WTC11 (cell line): ENCODE measurements at regions not wholly inside any gene's neighbourhood (a gene's known extent, or its start where the extent isn't known, plus 50 kb on each side); places are given as distances from the start of the nearest gene placed in this dataset.

ENCODE experiments used
- ATAC-seq: fragments of 200-7000 bp; cut with Tn5 transposase; 2 replicates; pipeline ENCODE4 v1.10.0; 2021; ENCODE audit warnings: mild to moderate bottlenecking, moderate library complexity
- CTCF ChIA-PET: fragments of 300-600 bp; sonication (Branson Sonifier 250); formaldehyde crosslinking; loops from one replicate; lab custom pipeline; 2021; ENCODE audit warnings: antibody characterized with exemption; lab: Charles Lee
- POLR2A ChIA-PET: fragments of 350-600 bp; sonication (Branson Sonifier 250); formaldehyde crosslinking; loops from one replicate; lab custom pipeline; 2021; ENCODE audit warnings: antibody characterized with exemption; lab: Charles Lee
- DNase-seq: peaks from one replicate; pipeline ENCODE4 v3.0.0; 2021; ENCODE audit warnings: low spot score
- H3K27ac Mint-ChIP-seq: 2 replicates; pipeline ENCODE4 v1.8.0; 2021; ENCODE audit warnings: mixed read lengths
- H3K27me3 Mint-ChIP-seq: 2 replicates; pipeline ENCODE4 v1.8.0; 2021; ENCODE audit warnings: low read depth, mild to moderate bottlenecking, moderate library complexity, mixed read lengths
- H3K36me3 Mint-ChIP-seq: 2 replicates; pipeline ENCODE4 v1.8.0; 2021; ENCODE audit warnings: mixed read lengths
- H3K4me1 Mint-ChIP-seq: 2 replicates; pipeline ENCODE4 v1.8.0; 2022; ENCODE audit warnings: mixed read lengths
- H3K4me3 Mint-ChIP-seq: 2 replicates; pipeline ENCODE4 v1.8.0; 2021; ENCODE audit warnings: mild to moderate bottlenecking, moderate library complexity, mixed read lengths
- H3K9me3 Mint-ChIP-seq: 2 replicates; pipeline ENCODE4 v1.8.0; 2021; ENCODE audit warnings: mixed read lengths
- AR ChIP-seq: fragments of 250-450 bp; sonication (Bioruptor Pico); IDR thresholded peaks from 2 replicates; pipeline ENCODE4 v1.9.0; 2021; ENCODE audit warnings: mild to moderate bottlenecking
- EMX1 ChIP-seq: fragments of 250-450 bp; sonication (Bioruptor Pico); IDR thresholded peaks from 2 replicates; pipeline ENCODE4 v1.8.0; 2021; ENCODE audit warnings: mild to moderate bottlenecking
- GABPB1 ChIP-seq: sonication (generic); formaldehyde crosslinking; IDR thresholded peaks from 2 replicates; pipeline ENCODE4 v1.8.1; 2023; ENCODE audit warnings: mild to moderate bottlenecking, missing genetic modification reagents
- IRF2 ChIP-seq: sonication (generic); formaldehyde crosslinking; IDR thresholded peaks from 2 replicates; pipeline ENCODE4 v1.8.0; 2022; ENCODE audit warnings: low read depth, missing genetic modification reagents, borderline replicate concordance
- MYBL2 ChIP-seq: sonication (generic); formaldehyde crosslinking; IDR thresholded peaks from 2 replicates; pipeline ENCODE4 v1.8.1; 2023; ENCODE audit warnings: mild to moderate bottlenecking, moderate library complexity, missing genetic modification reagents
- NFE2L1 ChIP-seq: sonication (generic); formaldehyde crosslinking; IDR thresholded peaks from 2 replicates; pipeline ENCODE4 v1.8.1; 2023; ENCODE audit warnings: missing genetic modification reagents
- NFYB ChIP-seq: sonication (generic); formaldehyde crosslinking; conservative IDR thresholded peaks from 2 replicates; pipeline ENCODE4 v1.8.0; 2022; ENCODE audit warnings: low read depth, missing genetic modification reagents
- PRRX2 ChIP-seq: fragments of 250-450 bp; sonication (Bioruptor Pico); IDR thresholded peaks from 2 replicates; pipeline ENCODE4 v1.8.0; 2021; ENCODE audit warnings: mild to moderate bottlenecking
- RELA ChIP-seq: sonication (generic); formaldehyde crosslinking; IDR thresholded peaks from 2 replicates; pipeline ENCODE4 v1.8.1; 2022; ENCODE audit warnings: missing genetic modification reagents, mild to moderate bottlenecking, borderline replicate concordance
- SMAD3 ChIP-seq: sonication (generic); formaldehyde crosslinking; IDR thresholded peaks from 2 replicates; pipeline ENCODE4 v1.8.0; 2022; ENCODE audit warnings: missing genetic modification reagents, mild to moderate bottlenecking, borderline replicate concordance
- TP53 ChIP-seq: sonication (generic); formaldehyde crosslinking; IDR thresholded peaks from 2 replicates; pipeline ENCODE4 v1.8.1; 2023; ENCODE audit warnings: mild to moderate bottlenecking, missing genetic modification reagents
- ZNF263 ChIP-seq: sonication (generic); formaldehyde crosslinking; IDR thresholded peaks from 2 replicates; pipeline ENCODE4 v1.8.1; 2022; ENCODE audit warnings: low read depth, mild to moderate bottlenecking, moderate library complexity, missing genetic modification reagents
- ZNF396 ChIP-seq: fragments of 250-450 bp; sonication (Bioruptor Pico); IDR thresholded peaks from 2 replicates; pipeline ENCODE4 v1.8.0; 2021; ENCODE audit warnings: mild to moderate bottlenecking, moderate library complexity, borderline replicate concordance
- ZNF425 ChIP-seq: fragments of 250-450 bp; sonication (Bioruptor Pico); conservative IDR thresholded peaks from 2 replicates; pipeline ENCODE4 v1.9.0; 2021; ENCODE audit warnings: mild to moderate bottlenecking
- TF ChIP-seq, protein P1 (sequence below): sonication (generic); formaldehyde crosslinking; IDR thresholded peaks from 2 replicates; pipeline ENCODE4 v1.8.1; 2022; ENCODE audit warnings: low read depth, missing genetic modification reagents, borderline replicate concordance
- TF ChIP-seq, protein P2 (sequence below): sonication (generic); formaldehyde crosslinking; IDR thresholded peaks from 2 replicates; pipeline ENCODE4 v1.8.0; 2022; ENCODE audit warnings: mild to moderate bottlenecking, missing genetic modification reagents
- TF ChIP-seq, protein P3 (sequence below): sonication (generic); formaldehyde crosslinking; IDR thresholded peaks from 2 replicates; pipeline ENCODE4 v1.8.0; 2023; ENCODE audit warnings: mild to moderate bottlenecking, missing genetic modification reagents
- TF ChIP-seq, protein P4 (sequence below): sonication (generic); formaldehyde crosslinking; IDR thresholded peaks from 2 replicates; pipeline ENCODE4 v1.8.0; 2022; ENCODE audit warnings: missing genetic modification reagents

GRCh38 chr17:11122908-11123307 is 118.1 kb upstream of the SHISA6 start (continued):
- TF ChIP-seq AR (CRISPR knock-in tag) (no peak), SMAD3 (no peak), PRRX2 (no peak), MYBL2 (CRISPR knock-in tag) (no peak)
- TF ChIP-seq, protein P1, sequence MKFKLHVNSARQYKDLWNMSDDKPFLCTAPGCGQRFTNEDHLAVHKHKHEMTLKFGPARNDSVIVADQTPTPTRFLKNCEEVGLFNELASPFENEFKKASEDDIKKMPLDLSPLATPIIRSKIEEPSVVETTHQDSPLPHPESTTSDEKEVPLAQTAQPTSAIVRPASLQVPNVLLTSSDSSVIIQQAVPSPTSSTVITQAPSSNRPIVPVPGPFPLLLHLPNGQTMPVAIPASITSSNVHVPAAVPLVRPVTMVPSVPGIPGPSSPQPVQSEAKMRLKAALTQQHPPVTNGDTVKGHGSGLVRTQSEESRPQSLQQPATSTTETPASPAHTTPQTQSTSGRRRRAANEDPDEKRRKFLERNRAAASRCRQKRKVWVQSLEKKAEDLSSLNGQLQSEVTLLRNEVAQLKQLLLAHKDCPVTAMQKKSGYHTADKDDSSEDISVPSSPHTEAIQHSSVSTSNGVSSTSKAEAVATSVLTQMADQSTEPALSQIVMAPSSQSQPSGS = no peak

DNA sequence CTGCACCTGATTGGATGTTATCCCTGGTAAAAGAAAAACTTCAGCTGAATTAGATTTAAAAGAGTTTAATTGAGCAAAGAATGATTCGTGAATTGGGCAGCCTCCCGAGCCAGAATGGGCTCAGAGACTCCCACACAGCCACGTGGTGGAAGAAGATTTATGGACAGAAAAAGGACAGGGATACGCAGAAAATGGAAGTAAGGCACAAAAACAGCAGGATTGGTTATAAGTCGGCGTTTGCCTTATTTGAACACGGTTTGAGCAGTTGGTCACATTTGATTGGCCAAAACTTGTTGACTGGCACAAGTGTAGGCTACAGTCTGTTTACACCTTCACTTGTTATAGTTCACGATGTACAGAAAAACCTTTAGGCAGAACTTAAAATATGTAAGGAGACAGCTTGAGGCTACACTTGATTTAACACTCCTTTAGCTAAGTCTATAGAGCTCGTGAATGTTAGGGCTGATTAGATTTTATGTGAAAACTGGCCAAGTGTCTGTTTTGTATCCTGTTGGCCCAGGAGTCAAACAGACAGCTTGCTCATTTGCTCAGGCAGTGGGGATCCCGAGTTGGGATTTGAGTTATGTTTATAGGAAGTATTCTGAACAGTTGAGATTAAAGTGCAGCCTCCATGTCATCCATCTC is 119.5 kb upstream of the SHISA6 start:
- no peak for TF ChIP-seq ZNF263
- no peak for TF ChIP-seq GABPB1 (CRISPR knock-in tag)
- no peak for TF ChIP-seq ZNF425 (CRISPR knock-in tag)
- TF ChIP-seq RELA = no peak
- TF ChIP-seq, protein P2, sequence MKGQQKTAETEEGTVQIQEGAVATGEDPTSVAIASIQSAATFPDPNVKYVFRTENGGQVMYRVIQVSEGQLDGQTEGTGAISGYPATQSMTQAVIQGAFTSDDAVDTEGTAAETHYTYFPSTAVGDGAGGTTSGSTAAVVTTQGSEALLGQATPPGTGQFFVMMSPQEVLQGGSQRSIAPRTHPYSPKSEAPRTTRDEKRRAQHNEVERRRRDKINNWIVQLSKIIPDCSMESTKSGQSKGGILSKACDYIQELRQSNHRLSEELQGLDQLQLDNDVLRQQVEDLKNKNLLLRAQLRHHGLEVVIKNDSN (CRISPR knock-in tag) = no peak
- TF ChIP-seq, protein P3, sequence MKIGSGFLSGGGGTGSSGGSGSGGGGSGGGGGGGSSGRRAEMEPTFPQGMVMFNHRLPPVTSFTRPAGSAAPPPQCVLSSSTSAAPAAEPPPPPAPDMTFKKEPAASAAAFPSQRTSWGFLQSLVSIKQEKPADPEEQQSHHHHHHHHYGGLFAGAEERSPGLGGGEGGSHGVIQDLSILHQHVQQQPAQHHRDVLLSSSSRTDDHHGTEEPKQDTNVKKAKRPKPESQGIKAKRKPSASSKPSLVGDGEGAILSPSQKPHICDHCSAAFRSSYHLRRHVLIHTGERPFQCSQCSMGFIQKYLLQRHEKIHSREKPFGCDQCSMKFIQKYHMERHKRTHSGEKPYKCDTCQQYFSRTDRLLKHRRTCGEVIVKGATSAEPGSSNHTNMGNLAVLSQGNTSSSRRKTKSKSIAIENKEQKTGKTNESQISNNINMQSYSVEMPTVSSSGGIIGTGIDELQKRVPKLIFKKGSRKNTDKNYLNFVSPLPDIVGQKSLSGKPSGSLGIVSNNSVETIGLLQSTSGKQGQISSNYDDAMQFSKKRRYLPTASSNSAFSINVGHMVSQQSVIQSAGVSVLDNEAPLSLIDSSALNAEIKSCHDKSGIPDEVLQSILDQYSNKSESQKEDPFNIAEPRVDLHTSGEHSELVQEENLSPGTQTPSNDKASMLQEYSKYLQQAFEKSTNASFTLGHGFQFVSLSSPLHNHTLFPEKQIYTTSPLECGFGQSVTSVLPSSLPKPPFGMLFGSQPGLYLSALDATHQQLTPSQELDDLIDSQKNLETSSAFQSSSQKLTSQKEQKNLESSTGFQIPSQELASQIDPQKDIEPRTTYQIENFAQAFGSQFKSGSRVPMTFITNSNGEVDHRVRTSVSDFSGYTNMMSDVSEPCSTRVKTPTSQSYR (CRISPR knock-in tag) = no peak
- no peak for TF ChIP-seq EMX1 (CRISPR knock-in tag)
- TF ChIP-seq TP53 (CRISPR knock-in tag) = no peak
- no peak for TF ChIP-seq ZNF396 (CRISPR knock-in tag)
- TF ChIP-seq NFE2L1 = no peak
- no peak for TF ChIP-seq IRF2
- TF ChIP-seq, protein P4, sequence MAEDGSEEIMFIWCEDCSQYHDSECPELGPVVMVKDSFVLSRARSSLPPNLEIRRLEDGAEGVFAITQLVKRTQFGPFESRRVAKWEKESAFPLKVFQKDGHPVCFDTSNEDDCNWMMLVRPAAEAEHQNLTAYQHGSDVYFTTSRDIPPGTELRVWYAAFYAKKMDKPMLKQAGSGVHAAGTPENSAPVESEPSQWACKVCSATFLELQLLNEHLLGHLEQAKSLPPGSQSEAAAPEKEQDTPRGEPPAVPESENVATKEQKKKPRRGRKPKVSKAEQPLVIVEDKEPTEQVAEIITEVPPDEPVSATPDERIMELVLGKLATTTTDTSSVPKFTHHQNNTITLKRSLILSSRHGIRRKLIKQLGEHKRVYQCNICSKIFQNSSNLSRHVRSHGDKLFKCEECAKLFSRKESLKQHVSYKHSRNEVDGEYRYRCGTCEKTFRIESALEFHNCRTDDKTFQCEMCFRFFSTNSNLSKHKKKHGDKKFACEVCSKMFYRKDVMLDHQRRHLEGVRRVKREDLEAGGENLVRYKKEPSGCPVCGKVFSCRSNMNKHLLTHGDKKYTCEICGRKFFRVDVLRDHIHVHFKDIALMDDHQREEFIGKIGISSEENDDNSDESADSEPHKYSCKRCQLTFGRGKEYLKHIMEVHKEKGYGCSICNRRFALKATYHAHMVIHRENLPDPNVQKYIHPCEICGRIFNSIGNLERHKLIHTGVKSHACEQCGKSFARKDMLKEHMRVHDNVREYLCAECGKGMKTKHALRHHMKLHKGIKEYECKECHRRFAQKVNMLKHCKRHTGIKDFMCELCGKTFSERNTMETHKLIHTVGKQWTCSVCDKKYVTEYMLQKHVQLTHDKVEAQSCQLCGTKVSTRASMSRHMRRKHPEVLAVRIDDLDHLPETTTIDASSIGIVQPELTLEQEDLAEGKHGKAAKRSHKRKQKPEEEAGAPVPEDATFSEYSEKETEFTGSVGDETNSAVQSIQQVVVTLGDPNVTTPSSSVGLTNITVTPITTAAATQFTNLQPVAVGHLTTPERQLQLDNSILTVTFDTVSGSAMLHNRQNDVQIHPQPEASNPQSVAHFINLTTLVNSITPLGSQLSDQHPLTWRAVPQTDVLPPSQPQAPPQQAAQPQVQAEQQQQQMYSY (CRISPR knock-in tag) = no peak
- TF ChIP-seq NFYB (CRISPR knock-in tag) = no peak
- POLR2A ChIA-PET = no interaction called here
- peaks cover 64% of the 10 kb centered on the region for H3K36me3 Mint-ChIP-seq
- no peaks in the 10 kb centered on the region for H3K4me1 Mint-ChIP-seq
- peaks cover 3% of the 10 kb centered on the region; the same call in 1 of the 2 replicates for H3K27me3 Mint-ChIP-seq
- ATAC-seq (no peak), DNase-seq (no peak)
- H3K9me3 Mint-ChIP-seq = peaks cover 74% of the 10 kb centered on the region
- no peak overlapping the region for H3K4me3 Mint-ChIP-seq
- H3K27ac Mint-ChIP-seq = no peak overlapping the region
- CTCF ChIA-PET = no interaction called here
